ENCODE measurements at regions not wholly inside any gene's neighbourhood (a gene's known extent, or its start where the extent isn't known, plus 50 kb on each side); places are given as distances from the start of the nearest gene placed in this dataset.

DNA sequence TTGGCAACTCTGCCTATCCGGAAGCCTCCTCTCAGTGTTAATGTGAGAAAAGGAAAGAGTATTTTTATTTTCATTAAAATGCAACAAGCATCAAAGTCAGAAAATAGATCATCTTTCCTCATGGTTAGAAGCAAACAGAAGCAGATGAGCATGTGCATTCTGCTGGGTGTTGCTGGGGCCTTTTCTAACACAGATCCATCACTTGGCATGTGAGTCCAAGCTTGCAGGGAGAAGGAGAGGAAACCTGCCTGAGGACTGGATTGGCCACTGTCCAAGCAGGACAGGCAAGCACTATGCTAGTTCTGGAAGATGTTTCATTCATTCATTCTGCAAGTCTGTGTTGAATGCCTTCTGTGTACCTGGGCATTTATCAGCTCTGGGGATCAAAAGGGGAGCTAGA lies 348.7 kb upstream of the PCSK5 start:
- no peak for DNase-seq
- Histone ChIP-seq H3K27me3 (ENCODE audit: insufficient read depth, low read depth) (no peaks in the 10 kb centered on the region), H3F3A (ENCODE audit: insufficient read depth, low read depth) (no peaks in the 10 kb centered on the region), H3K27ac (no peak overlapping the region), H3K79me2 (ENCODE audit: low read depth) (no peaks in the 10 kb centered on the region), H2AFZ (no peak overlapping the region), H4K20me1 (ENCODE audit: insufficient read depth) (no peaks in the 10 kb centered on the region), H3K4me1 (replicated peaks; ENCODE audit: insufficient read depth) (no peaks in the 10 kb centered on the region), H3K36me3 (ENCODE audit: low read depth) (no peaks in the 10 kb centered on the region), H3K4me3 (no peak overlapping the region), H3K9me2 (ENCODE audit: insufficient read depth) (no peaks in the 10 kb centered on the region), H3K4me2 (no peak overlapping the region), H3K9me3 (ENCODE audit: insufficient read depth, low read depth) (no peaks in the 10 kb centered on the region)
- ChIA-PET POLR2A (ENCODE audit: unreplicated experiment) (no interaction called here), CTCF (no interaction called here)
- intact Hi-C loops (cut with micrococcal nuclease; ENCODE audit: unreplicated experiment) = no loop called here
- no TSS peak for BruUV-seq (replicated peaks)
- TF ChIP-seq, protein P1, sequence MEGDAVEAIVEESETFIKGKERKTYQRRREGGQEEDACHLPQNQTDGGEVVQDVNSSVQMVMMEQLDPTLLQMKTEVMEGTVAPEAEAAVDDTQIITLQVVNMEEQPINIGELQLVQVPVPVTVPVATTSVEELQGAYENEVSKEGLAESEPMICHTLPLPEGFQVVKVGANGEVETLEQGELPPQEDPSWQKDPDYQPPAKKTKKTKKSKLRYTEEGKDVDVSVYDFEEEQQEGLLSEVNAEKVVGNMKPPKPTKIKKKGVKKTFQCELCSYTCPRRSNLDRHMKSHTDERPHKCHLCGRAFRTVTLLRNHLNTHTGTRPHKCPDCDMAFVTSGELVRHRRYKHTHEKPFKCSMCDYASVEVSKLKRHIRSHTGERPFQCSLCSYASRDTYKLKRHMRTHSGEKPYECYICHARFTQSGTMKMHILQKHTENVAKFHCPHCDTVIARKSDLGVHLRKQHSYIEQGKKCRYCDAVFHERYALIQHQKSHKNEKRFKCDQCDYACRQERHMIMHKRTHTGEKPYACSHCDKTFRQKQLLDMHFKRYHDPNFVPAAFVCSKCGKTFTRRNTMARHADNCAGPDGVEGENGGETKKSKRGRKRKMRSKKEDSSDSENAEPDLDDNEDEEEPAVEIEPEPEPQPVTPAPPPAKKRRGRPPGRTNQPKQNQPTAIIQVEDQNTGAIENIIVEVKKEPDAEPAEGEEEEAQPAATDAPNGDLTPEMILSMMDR (conservative IDR thresholded peaks at IDR 0.05) = no peak
- TF ChIP-seq EZH2 (IDR thresholded peaks at IDR 0.05; ENCODE audit: low read depth) = no peak

DNA sequence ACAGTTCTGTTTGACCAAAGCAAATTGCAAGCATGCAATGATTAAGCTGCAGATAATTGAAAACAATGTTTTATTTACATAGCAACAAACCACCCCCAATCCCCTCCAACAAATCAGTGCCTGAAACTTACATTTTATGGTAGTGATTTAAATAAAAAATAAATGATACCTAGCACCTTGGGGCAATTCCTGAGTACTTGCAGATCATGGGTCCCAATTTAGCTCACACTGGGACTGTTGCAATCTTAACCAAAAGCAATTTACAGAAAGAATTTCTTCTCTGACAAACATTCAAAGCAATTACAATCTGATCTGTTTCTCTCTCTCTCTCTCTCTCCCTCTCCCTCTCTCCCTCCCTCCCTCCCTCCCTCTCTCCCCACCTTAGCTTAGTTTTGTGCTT lies 345.7 kb upstream of the PCSK5 start:
- no peak overlapping the region for H3K4me3 ChIP-seq
- POLR2A ChIA-PET (ENCODE audit: unreplicated experiment) = no interaction called here

DNA sequence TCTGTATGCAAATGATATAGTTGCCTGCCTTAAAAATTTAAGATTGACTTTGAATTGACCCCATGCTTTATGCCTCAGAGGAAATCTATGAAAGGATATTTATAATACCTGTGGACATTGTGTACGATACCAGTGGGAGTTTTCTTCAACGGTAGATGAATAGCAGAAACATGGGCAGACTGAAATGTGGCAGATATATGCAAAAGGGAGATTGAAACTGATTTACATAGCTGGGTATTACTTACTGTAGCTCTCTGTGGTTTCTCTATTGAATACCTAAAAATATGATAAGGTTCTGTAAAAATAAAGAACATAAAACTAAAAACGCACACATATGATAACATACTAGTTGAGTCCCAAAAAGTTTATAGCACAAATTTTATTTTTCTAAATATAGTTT lies 345.2 kb upstream of the PCSK5 start:
- H3F3A ChIP-seq (ENCODE audit: insufficient read depth, low read depth) = no peaks in the 10 kb centered on the region
- intact Hi-C loops (cut with micrococcal nuclease; ENCODE audit: unreplicated experiment) = no loop called here
- H3K36me3 ChIP-seq (ENCODE audit: low read depth) = no peaks in the 10 kb centered on the region
- H2AFZ ChIP-seq = no peak overlapping the region
- no peak for DNase-seq
- CTCF ChIA-PET = no interaction called here
- no peaks in the 10 kb centered on the region for H4K20me1 ChIP-seq (ENCODE audit: insufficient read depth)
- POLR2A ChIA-PET (ENCODE audit: unreplicated experiment) = no interaction called here
- no TSS peak for BruUV-seq (replicated peaks)
- H3K4me3 ChIP-seq = no peak overlapping the region
- H3K9me2 ChIP-seq (ENCODE audit: insufficient read depth) = no peaks in the 10 kb centered on the region
- no peaks in the 10 kb centered on the region for H3K27me3 ChIP-seq (ENCODE audit: insufficient read depth, low read depth)
- no peak overlapping the region for H3K4me2 ChIP-seq
- no peaks in the 10 kb centered on the region for H3K79me2 ChIP-seq (ENCODE audit: low read depth)
- H3K9me3 ChIP-seq (ENCODE audit: insufficient read depth, low read depth) = no peaks in the 10 kb centered on the region
- no peak for TF ChIP-seq EZH2 (IDR thresholded peaks at IDR 0.05; ENCODE audit: low read depth)
- TF ChIP-seq, protein P1 (conservative IDR thresholded peaks at IDR 0.05) = no peak
- H3K4me1 ChIP-seq (replicated peaks; ENCODE audit: insufficient read depth) = no peaks in the 10 kb centered on the region
- H3K27ac ChIP-seq = no peak overlapping the region

More for the DNA sequence above, 345.7 kb upstream of the PCSK5 start:
- Histone ChIP-seq H3K9me3 (ENCODE audit: insufficient read depth, low read depth) (no peaks in the 10 kb centered on the region), H3F3A (ENCODE audit: insufficient read depth, low read depth) (no peaks in the 10 kb centered on the region), H2AFZ (no peak overlapping the region), H3K9me2 (ENCODE audit: insufficient read depth) (no peaks in the 10 kb centered on the region), H4K20me1 (ENCODE audit: insufficient read depth) (no peaks in the 10 kb centered on the region), H3K36me3 (ENCODE audit: low read depth) (no peaks in the 10 kb centered on the region), H3K27me3 (ENCODE audit: insufficient read depth, low read depth) (no peaks in the 10 kb centered on the region), H3K4me2 (no peak overlapping the region), H3K27ac (no peak overlapping the region), H3K79me2 (ENCODE audit: low read depth) (no peaks in the 10 kb centered on the region), H3K4me1 (replicated peaks; ENCODE audit: insufficient read depth) (no peaks in the 10 kb centered on the region)
- no TSS peak for BruUV-seq (replicated peaks)
- TF ChIP-seq, protein P1 (conservative IDR thresholded peaks at IDR 0.05) = no peak
- no peak for TF ChIP-seq EZH2 (IDR thresholded peaks at IDR 0.05; ENCODE audit: low read depth)
- CTCF ChIA-PET = no interaction called here
- intact Hi-C loops (cut with micrococcal nuclease; ENCODE audit: unreplicated experiment) = no loop called here
- DNase-seq = no peak
